ENCODE measurements at regions not wholly inside any gene's neighbourhood (a gene's known extent, or its start where the extent isn't known, plus 50 kb on each side); places are given as distances from the start of the nearest gene placed in this dataset.
"Not testable (repeated sequence)": the region's sequence is repeated elsewhere in the genome, so short reads cannot be mapped to it uniquely, and the experiment has no call there.

GRCh38 chr15:31607656-31608055 lies 281.0 kb downstream of the KLF13 start:
- Mint-ChIP-seq H3K36me3 (no peaks in the 10 kb centered on the region), H3K27ac (no peak overlapping the region), H3K9me3 (no peaks in the 10 kb centered on the region)
- no peak for ATAC-seq
- no peak for DNase-seq (ENCODE audit: low spot score in 2 of 2)

- H3K27ac Mint-ChIP-seq, result no peak overlapping the region
- no peaks in the 10 kb centered on the region for H3K36me3 Mint-ChIP-seq
- no peaks in the 10 kb centered on the region for H3K9me3 Mint-ChIP-seq
- ATAC-seq (no peak), DNase-seq (ENCODE audit: low spot score in 2 of 2) (no peak)
These were observed 282.6 kb downstream of the KLF13 start for GRCh38 chr15:31609258-31609681.

GRCh38 chr15:31609906-31610305 lies 283.3 kb downstream of the KLF13 start:
- H3K36me3 Mint-ChIP-seq, result no peaks in the 10 kb centered on the region
- no peak overlapping the region for H3K27ac Mint-ChIP-seq
- no peaks in the 10 kb centered on the region for H3K9me3 Mint-ChIP-seq
- DNase-seq (ENCODE audit: low spot score in 2 of 2) (no peak), ATAC-seq (no peak)

- H3K9me3 Mint-ChIP-seq, result no peaks in the 10 kb centered on the region
- no peak for ATAC-seq
- no peaks in the 10 kb centered on the region for H3K36me3 Mint-ChIP-seq
- H3K27ac Mint-ChIP-seq, result no peak overlapping the region
- DNase-seq (ENCODE audit: low spot score in 2 of 2), result no peak
These were observed 289.2 kb downstream of the KLF13 start for GRCh38 chr15:31615643-31616415.

GRCh38 chr15:31623297-31623696 lies 296.7 kb downstream of the KLF13 start:
- not testable (repeated sequence) for DNase-seq (ENCODE audit: low spot score in 2 of 2); H3K36me3 Mint-ChIP-seq; H3K27ac Mint-ChIP-seq; H3K9me3 Mint-ChIP-seq; ATAC-seq

GRCh38 chr15:31624115-31624514 lies 297.5 kb downstream of the KLF13 start:
- DNase-seq (ENCODE audit: low spot score in 2 of 2); H3K36me3 Mint-ChIP-seq; H3K9me3 Mint-ChIP-seq; H3K27ac Mint-ChIP-seq; ATAC-seq: not testable (repeated sequence)

- not testable (repeated sequence) for H3K27ac Mint-ChIP-seq; DNase-seq (ENCODE audit: low spot score in 2 of 2); ATAC-seq; H3K9me3 Mint-ChIP-seq
- H3K36me3 Mint-ChIP-seq, result peaks cover 9 to 19% of the 10 kb centered on the region in 2 donors
These were observed 309.1 kb downstream of the KLF13 start for GRCh38 chr15:31635715-31636114.

- peak; percentile 36 to 67 for ATAC-seq
- DNase-seq (ENCODE audit: low spot score in 2 of 2); H3K27ac Mint-ChIP-seq; H3K9me3 Mint-ChIP-seq: not testable (repeated sequence)
- H3K36me3 Mint-ChIP-seq, result peaks cover 9 to 16% of the 10 kb centered on the region in 2 donors
These were observed 310.3 kb downstream of the KLF13 start for GRCh38 chr15:31636911-31637310.

GRCh38 chr15:31643955-31644354 lies 317.3 kb downstream of the KLF13 start:
- H3K36me3 Mint-ChIP-seq; H3K9me3 Mint-ChIP-seq; H3K27ac Mint-ChIP-seq; DNase-seq (ENCODE audit: low spot score in 2 of 2); ATAC-seq: not testable (repeated sequence)

GRCh38 chr15:31644761-31645160 lies 318.1 kb downstream of the KLF13 start:
- ATAC-seq; H3K27ac Mint-ChIP-seq; DNase-seq (ENCODE audit: low spot score in 2 of 2); H3K36me3 Mint-ChIP-seq; H3K9me3 Mint-ChIP-seq: not testable (repeated sequence)

- DNase-seq (ENCODE audit: low spot score in 2 of 2); H3K27ac Mint-ChIP-seq; H3K9me3 Mint-ChIP-seq; H3K36me3 Mint-ChIP-seq; ATAC-seq: not testable (repeated sequence)
These were observed 320.7 kb downstream of the KLF13 start for GRCh38 chr15:31647337-31647826.

GRCh38 chr15:31649634-31650033 lies 323.0 kb downstream of the KLF13 start:
- not testable (repeated sequence) for H3K9me3 Mint-ChIP-seq; DNase-seq (ENCODE audit: low spot score in 2 of 2)

GRCh38 chr15:31650055-31650701 lies 323.5 kb downstream of the KLF13 start:
- H3K27ac Mint-ChIP-seq; DNase-seq (ENCODE audit: low spot score in 2 of 2); H3K9me3 Mint-ChIP-seq; H3K36me3 Mint-ChIP-seq: not testable (repeated sequence)
- peak in 1 of 2 donors; percentile 63 for ATAC-seq

More at GRCh38 chr15:31649634-31650033, 323.0 kb downstream of the KLF13 start:
- not testable (repeated sequence) for ATAC-seq, H3K36me3 Mint-ChIP-seq, H3K27ac Mint-ChIP-seq

- not testable (repeated sequence) for H3K9me3 Mint-ChIP-seq; ATAC-seq; H3K36me3 Mint-ChIP-seq; DNase-seq (ENCODE audit: low spot score in 2 of 2); H3K27ac Mint-ChIP-seq
These were observed 330.3 kb downstream of the KLF13 start for GRCh38 chr15:31656915-31657314.

GRCh38 chr15:31660816-31661215 lies 334.2 kb downstream of the KLF13 start:
- ATAC-seq, result no peak
- H3K9me3 Mint-ChIP-seq, result peaks cover 0 to 5% of the 10 kb centered on the region in 2 donors
- no peaks in the 10 kb centered on the region for H3K36me3 Mint-ChIP-seq
- no peak for DNase-seq (ENCODE audit: low spot score in 2 of 2)
- no peak overlapping the region for H3K27ac Mint-ChIP-seq

GRCh38 chr15:31665732-31666131 lies 339.1 kb downstream of the KLF13 start:
- not testable (repeated sequence) for H3K27ac Mint-ChIP-seq; ATAC-seq; H3K36me3 Mint-ChIP-seq; H3K9me3 Mint-ChIP-seq; DNase-seq (ENCODE audit: low spot score in 2 of 2)

- not testable (repeated sequence) for H3K36me3 Mint-ChIP-seq; DNase-seq (ENCODE audit: low spot score in 2 of 2); H3K9me3 Mint-ChIP-seq; ATAC-seq
- peak overlapping the region in 1 of 2 donors; percentile 74 for H3K27ac Mint-ChIP-seq
These were observed 342.7 kb downstream of the KLF13 start for GRCh38 chr15:31669158-31669908.

Data from activated naive CD4-positive, alpha-beta T cell treated with anti-CD3 and anti-CD28 coated beads, Interleukin-2, amount 50 U/mL, for 72 hours (primary cell).